PC-3 (cell line): ENCODE measurements at regions not wholly inside any gene's neighbourhood (a gene's known extent, or its start where the extent isn't known, plus 50 kb on each side); places are given as distances from the start of the nearest gene placed in this dataset.
A peak's percentile ranks its signal among the peaks of the same experiment; 100 is the strongest.

Source experiments
- ATAC-seq: fragments of 200-7000 bp; cut with Tn5 transposase; 2 replicates; pipeline ENCODE4 v1.9.1; 2020; ENCODE audit warnings: mild to moderate bottlenecking, moderate library complexity
- BruUV-seq: library from RNA; stranded (reverse); fragments of 400-500 nt; replicated peaks from 2 replicates; lab custom pipeline; 2021; lab: Mats Ljungman, UMichigan
- CTCF ChIA-PET: fragments of 300-600 bp; sonication (Branson Sonifier 250); formaldehyde crosslinking; loops from one replicate; lab custom pipeline; 2022; ENCODE audit warnings: antibody characterized with exemption; lab: Charles Lee
- POLR2A ChIA-PET: fragments of 300-600 bp; sonication (Branson Sonifier 250); formaldehyde crosslinking; loops from one replicate; lab custom pipeline; 2022; ENCODE audit warnings: antibody characterized with exemption; ENCODE audit not compliant: unreplicated experiment; lab: Charles Lee
- DNase-seq: peaks from one replicate; pipeline ENCODE4 v3.0.0-alpha.2; 2015
- H2AFZ ChIP-seq: fragments of 300-600 bp; sonication (generic); 2 replicates; pipeline ENCODE4 v1.6.0; 2016; ENCODE audit warnings: antibody characterized with exemption, low read length
- H3F3A ChIP-seq: fragments of 300-600 bp; sonication (generic); one replicate; pipeline ENCODE4 v1.6.0; 2017; ENCODE audit warnings: antibody characterized with exemption, low read length, control low read depth, mild to moderate bottlenecking; ENCODE audit not compliant: unreplicated experiment
- H3K27ac ChIP-seq: fragments of 300-600 bp; sonication (generic); 2 replicates; pipeline ENCODE4 v1.5.1; 2016; ENCODE audit warnings: mild to moderate bottlenecking, low read length
- H3K27me3 ChIP-seq: fragments of 300-600 bp; sonication (generic); 2 replicates; pipeline ENCODE4 v1.6.1; 2016; ENCODE audit warnings: low read length, mixed read lengths
- H3K36me3 ChIP-seq: fragments of 300-600 bp; sonication (generic); 2 replicates; pipeline ENCODE4 v1.6.1; 2016; ENCODE audit warnings: low read depth, mixed run types, low read length, mixed read lengths
- H3K4me1 ChIP-seq: fragments of 300-600 bp; sonication (generic); 2 replicates; pipeline ENCODE4 v1.5.1; 2016; ENCODE audit warnings: low read length; ENCODE audit not compliant: insufficient read depth
- H3K4me2 ChIP-seq: fragments of 300-600 bp; sonication (generic); 2 replicates; pipeline ENCODE4 v1.6.0; 2016; ENCODE audit warnings: low read length
- H3K4me3 ChIP-seq: fragments of 300-600 bp; sonication (generic); 2 replicates; pipeline ENCODE4 v1.5.1; 2016; ENCODE audit warnings: mild to moderate bottlenecking, low read length, mixed read lengths
- H3K79me2 ChIP-seq: fragments of 300-600 bp; sonication (generic); 2 replicates; pipeline ENCODE4 v1.6.1; 2017; ENCODE audit warnings: low read length, mixed read lengths
- H3K9ac ChIP-seq: fragments of 300-600 bp; sonication (generic); 2 replicates; pipeline ENCODE4 v1.6.0; 2016; ENCODE audit warnings: mild to moderate bottlenecking, low read length
- H3K9me2 ChIP-seq: fragments of 300-600 bp; sonication (generic); replicated peaks from 2 replicates; pipeline ENCODE4 v1.6.1; 2016; ENCODE audit warnings: mixed run types, low read length, mixed read lengths
- H3K9me3 ChIP-seq: fragments of 300-600 bp; sonication (generic); 2 replicates; pipeline ENCODE4 v1.6.1; 2016; ENCODE audit warnings: low read length, mixed read lengths
- H4K20me1 ChIP-seq: fragments of 300-600 bp; sonication (generic); 2 replicates; pipeline ENCODE4 v1.6.1; 2016; ENCODE audit warnings: low read length, mixed read lengths
- EZH2 ChIP-seq: fragments of 300-600 bp; sonication (generic); IDR thresholded peaks from one replicate; pipeline ENCODE4 v1.6.1; 2017; ENCODE audit warnings: antibody characterized with exemption, mild to moderate bottlenecking, low read length; ENCODE audit not compliant: unreplicated experiment
- EZH2phosphoT487 ChIP-seq: fragments of 300-600 bp; sonication (generic); IDR thresholded peaks from 2 replicates; pipeline ENCODE4 v1.6.1; 2018; ENCODE audit warnings: mild to moderate bottlenecking, antibody characterized with exemption, low read length, borderline replicate concordance
- intact Hi-C: fragments of 100-400 bp; cut with micrococcal nuclease; formaldehyde crosslinking; loops from 2 replicates; pipeline ENCODE4 v1.9.0; 2023
- TF ChIP-seq, protein P1 (sequence below): fragments of 300-600 bp; sonication (generic); conservative IDR thresholded peaks from 2 replicates; pipeline ENCODE4 v1.5.1; 2017; ENCODE audit warnings: antibody characterized with exemption, low read depth, mild to moderate bottlenecking, low read length

GRCh38 chr14:27096091-27096490, 498.3 kb upstream of the NOVA1 start:
- H3K9ac ChIP-seq: no peak overlapping the region
- no peaks in the 10 kb centered on the region for H3K27me3 ChIP-seq
- peak; percentile 29; the same call in 1 of the 2 replicates for ATAC-seq
- no peak overlapping the region for H2AFZ ChIP-seq
- H3K4me2 ChIP-seq: no peak overlapping the region
- no peaks in the 10 kb centered on the region for H3K9me3 ChIP-seq
- intact Hi-C loops: no loop called here
- CTCF ChIA-PET: no interaction called here
- POLR2A ChIA-PET: no interaction called here
- H4K20me1 ChIP-seq: no peaks in the 10 kb centered on the region
- H3K9me2 ChIP-seq: no peaks in the 10 kb centered on the region
- H3K27ac ChIP-seq: no peak overlapping the region
- H3F3A ChIP-seq: no peaks in the 10 kb centered on the region
- peak; percentile 13 for DNase-seq
- no peaks in the 10 kb centered on the region for H3K4me1 ChIP-seq
- no peaks in the 10 kb centered on the region for H3K36me3 ChIP-seq
- H3K79me2 ChIP-seq: no peaks in the 10 kb centered on the region
- no peak overlapping the region for H3K4me3 ChIP-seq
- TF ChIP-seq EZH2 (no peak), EZH2phosphoT487 (no peak)
- TF ChIP-seq, protein P1, sequence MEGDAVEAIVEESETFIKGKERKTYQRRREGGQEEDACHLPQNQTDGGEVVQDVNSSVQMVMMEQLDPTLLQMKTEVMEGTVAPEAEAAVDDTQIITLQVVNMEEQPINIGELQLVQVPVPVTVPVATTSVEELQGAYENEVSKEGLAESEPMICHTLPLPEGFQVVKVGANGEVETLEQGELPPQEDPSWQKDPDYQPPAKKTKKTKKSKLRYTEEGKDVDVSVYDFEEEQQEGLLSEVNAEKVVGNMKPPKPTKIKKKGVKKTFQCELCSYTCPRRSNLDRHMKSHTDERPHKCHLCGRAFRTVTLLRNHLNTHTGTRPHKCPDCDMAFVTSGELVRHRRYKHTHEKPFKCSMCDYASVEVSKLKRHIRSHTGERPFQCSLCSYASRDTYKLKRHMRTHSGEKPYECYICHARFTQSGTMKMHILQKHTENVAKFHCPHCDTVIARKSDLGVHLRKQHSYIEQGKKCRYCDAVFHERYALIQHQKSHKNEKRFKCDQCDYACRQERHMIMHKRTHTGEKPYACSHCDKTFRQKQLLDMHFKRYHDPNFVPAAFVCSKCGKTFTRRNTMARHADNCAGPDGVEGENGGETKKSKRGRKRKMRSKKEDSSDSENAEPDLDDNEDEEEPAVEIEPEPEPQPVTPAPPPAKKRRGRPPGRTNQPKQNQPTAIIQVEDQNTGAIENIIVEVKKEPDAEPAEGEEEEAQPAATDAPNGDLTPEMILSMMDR: no peak
- BruUV-seq: no TSS peak

- Histone ChIP-seq H4K20me1 (no peaks in the 10 kb centered on the region), H3K4me1 (no peaks in the 10 kb centered on the region), H2AFZ (no peak overlapping the region), H3K9me3 (no peaks in the 10 kb centered on the region), H3K4me2 (no peak overlapping the region), H3K79me2 (no peaks in the 10 kb centered on the region), H3K9ac (no peak overlapping the region), H3K27ac (no peak overlapping the region), H3F3A (no peaks in the 10 kb centered on the region), H3K9me2 (no peaks in the 10 kb centered on the region), H3K36me3 (no peaks in the 10 kb centered on the region), H3K4me3 (no peak overlapping the region), H3K27me3 (no peaks in the 10 kb centered on the region)
- CTCF ChIA-PET: no interaction called here
- intact Hi-C loops: no loop called here
- TF ChIP-seq, protein P1: no peak
- TF ChIP-seq EZH2: no peak
- no peak for TF ChIP-seq EZH2phosphoT487
- no TSS peak for BruUV-seq
- no peak for ATAC-seq
- DNase-seq: no peak
- POLR2A ChIA-PET: no interaction called here
Observed at GRCh38 chr14:27098451-27098850, 500.6 kb upstream of the NOVA1 start.

GRCh38 chr14:27114180-27114579, 516.3 kb upstream of the NOVA1 start:
- ChIA-PET CTCF (no interaction called here), POLR2A (no interaction called here)
- Histone ChIP-seq H3K4me3 (no peak overlapping the region), H3K9me2 (no peaks in the 10 kb centered on the region), H3K27ac (no peak overlapping the region), H3K4me2 (no peak overlapping the region), H4K20me1 (no peaks in the 10 kb centered on the region), H3K9me3 (no peaks in the 10 kb centered on the region), H3K27me3 (no peaks in the 10 kb centered on the region), H3K36me3 (no peaks in the 10 kb centered on the region), H3K9ac (no peak overlapping the region), H3K4me1 (no peaks in the 10 kb centered on the region), H2AFZ (no peak overlapping the region), H3F3A (no peaks in the 10 kb centered on the region), H3K79me2 (no peaks in the 10 kb centered on the region)
- no peak for TF ChIP-seq EZH2phosphoT487
- TF ChIP-seq, protein P1: no peak
- TF ChIP-seq EZH2: no peak
- ATAC-seq (no peak), DNase-seq (no peak)
- intact Hi-C loops: no loop called here
- BruUV-seq: no TSS peak
